Ascending aorta (tissue), 2 donors: ENCODE measurements at regions not wholly inside any gene's neighbourhood (a gene's known extent, or its start where the extent isn't known, plus 50 kb on each side); places are given as distances from the start of the nearest gene placed in this dataset.

ENCODE experiments used
- DNase-seq, 2 donors: peaks; one replicate each; pipeline ENCODE4 v3.0.0-alpha.2; 2019; ENCODE audit warnings: low spot score in 2 of 2
- H3K27ac ChIP-seq, 2 donors: fragments of 200-600 bp; sonication (generic); one replicate each; pipeline ENCODE4 v1.5.1; 2016 to 2017; ENCODE audit warnings: mild to moderate bottlenecking in 1 of 2
- H3K27me3 ChIP-seq: fragments of 200-600 bp; sonication (generic); one replicate; pipeline ENCODE4 v1.5.1; 2017
- H3K36me3 ChIP-seq, 2 donors: fragments of 200-600 bp; sonication (generic); one replicate each; pipeline ENCODE4 v1.5.1; 2016
- H3K4me1 ChIP-seq, 2 donors: fragments of 200-600 bp; sonication (generic); one replicate each; pipeline ENCODE4 v1.5.1; 2016 to 2017; ENCODE audit warnings: mild to moderate bottlenecking in 1 of 2
- H3K4me3 ChIP-seq, 2 donors: fragments of 200-600 bp; sonication (generic); one replicate each; pipeline ENCODE4 v1.5.1; 2016 to 2017; ENCODE audit warnings: mild to moderate bottlenecking in 1 of 2
- H3K9me3 ChIP-seq, 2 donors: fragments of 200-600 bp; sonication (generic); one replicate each; pipeline ENCODE4 v1.5.1; 2016
- intact Hi-C: fragments of 100-400 bp; cut with DNase I; formaldehyde crosslinking; loops from one replicate; pipeline ENCODE4 v1.15.1; 2023
- TF ChIP-seq, protein P1 (sequence below), 3 experiments: fragments of 200-600 bp in 2 of 3; fragments of 450-650 bp in 1 of 3; sonication (generic) in 2 of 3; IDR thresholded peaks; one replicate each; pipeline ENCODE4 v1.5.1; 2016 to 2019; ENCODE audit warnings: antibody characterized with exemption in 3 of 3, mild to moderate bottlenecking in 1 of 3, moderate library complexity in 1 of 3

DNA sequence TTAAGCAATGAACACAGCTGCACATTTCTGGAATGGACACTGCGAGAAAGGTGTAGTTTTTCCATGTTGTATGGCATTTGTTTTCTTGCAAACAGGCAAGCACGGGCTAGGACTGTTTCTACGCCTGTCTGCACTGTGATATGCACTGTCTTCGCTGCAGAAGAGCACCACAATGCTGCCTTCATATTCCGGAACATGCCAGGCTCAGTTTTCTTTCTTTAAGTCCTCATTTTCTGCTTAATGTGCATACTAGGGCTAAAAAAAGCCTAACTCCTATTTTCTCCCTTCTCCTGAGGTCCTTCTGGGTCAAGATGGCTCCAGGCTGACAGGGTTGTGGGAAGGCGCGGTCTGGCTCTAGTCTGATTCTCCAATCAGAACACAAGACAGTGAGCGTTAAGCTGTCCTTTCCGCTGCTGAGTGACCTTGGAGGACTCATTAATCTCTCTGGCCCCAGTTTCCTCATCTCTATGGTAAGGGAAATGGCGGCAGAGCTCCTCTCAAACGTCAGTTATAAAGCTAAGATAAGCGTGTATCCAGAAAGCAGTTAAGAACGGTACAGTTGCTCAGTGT, 379.9 kb downstream of the C6orf118 start:
- H3K9me3 ChIP-seq: no peaks in the 10 kb centered on the region
- no peak overlapping the region for H3K27ac ChIP-seq
- TF ChIP-seq, protein P1, sequence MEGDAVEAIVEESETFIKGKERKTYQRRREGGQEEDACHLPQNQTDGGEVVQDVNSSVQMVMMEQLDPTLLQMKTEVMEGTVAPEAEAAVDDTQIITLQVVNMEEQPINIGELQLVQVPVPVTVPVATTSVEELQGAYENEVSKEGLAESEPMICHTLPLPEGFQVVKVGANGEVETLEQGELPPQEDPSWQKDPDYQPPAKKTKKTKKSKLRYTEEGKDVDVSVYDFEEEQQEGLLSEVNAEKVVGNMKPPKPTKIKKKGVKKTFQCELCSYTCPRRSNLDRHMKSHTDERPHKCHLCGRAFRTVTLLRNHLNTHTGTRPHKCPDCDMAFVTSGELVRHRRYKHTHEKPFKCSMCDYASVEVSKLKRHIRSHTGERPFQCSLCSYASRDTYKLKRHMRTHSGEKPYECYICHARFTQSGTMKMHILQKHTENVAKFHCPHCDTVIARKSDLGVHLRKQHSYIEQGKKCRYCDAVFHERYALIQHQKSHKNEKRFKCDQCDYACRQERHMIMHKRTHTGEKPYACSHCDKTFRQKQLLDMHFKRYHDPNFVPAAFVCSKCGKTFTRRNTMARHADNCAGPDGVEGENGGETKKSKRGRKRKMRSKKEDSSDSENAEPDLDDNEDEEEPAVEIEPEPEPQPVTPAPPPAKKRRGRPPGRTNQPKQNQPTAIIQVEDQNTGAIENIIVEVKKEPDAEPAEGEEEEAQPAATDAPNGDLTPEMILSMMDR (IDR thresholded peaks at IDR 0.05): no peak
- H3K36me3 ChIP-seq: no peaks in the 10 kb centered on the region
- H3K4me3 ChIP-seq: no peak overlapping the region
- no peaks in the 10 kb centered on the region for H3K4me1 ChIP-seq
- DNase-seq: no peak
- intact Hi-C loops: no loop called here
- H3K27me3 ChIP-seq: no peaks in the 10 kb centered on the region

DNA sequence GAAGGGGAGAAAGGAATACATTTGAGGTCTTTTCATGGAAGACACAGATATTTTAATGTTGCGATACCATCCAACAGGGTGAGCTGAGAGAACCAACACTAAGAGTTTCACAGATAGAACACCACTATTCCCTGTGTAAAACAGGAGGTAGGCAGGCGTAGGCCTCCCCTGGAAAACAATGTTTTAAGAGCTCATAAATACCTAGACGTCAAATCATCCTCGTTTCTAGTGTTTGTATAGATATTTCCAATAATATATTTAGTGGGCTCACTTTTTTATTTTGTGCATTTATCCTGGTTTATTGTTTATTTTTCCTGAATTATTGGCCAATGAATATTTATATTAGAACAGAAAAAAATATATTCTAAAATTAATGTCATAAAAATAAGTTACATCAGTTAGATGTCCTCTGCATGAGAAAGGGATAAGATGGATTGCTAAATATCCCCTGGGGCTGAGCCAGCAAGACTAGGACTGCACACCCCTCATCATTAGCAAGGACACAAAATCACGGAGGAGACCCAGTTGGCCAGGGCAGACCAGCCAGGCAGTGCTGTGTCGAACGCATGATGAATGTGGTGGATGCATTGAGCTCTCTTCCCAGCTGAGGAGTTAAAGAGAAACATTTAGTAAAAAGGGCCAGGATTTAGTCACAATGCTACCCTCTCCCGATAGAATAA, 380.5 kb downstream of the C6orf118 start:
- H3K27ac ChIP-seq: no peak overlapping the region
- H3K4me3 ChIP-seq: no peak overlapping the region
- H3K36me3 ChIP-seq: no peaks in the 10 kb centered on the region
- no peaks in the 10 kb centered on the region for H3K4me1 ChIP-seq
- no peak for DNase-seq
- intact Hi-C loops: no loop called here
- no peaks in the 10 kb centered on the region for H3K27me3 ChIP-seq
- TF ChIP-seq, protein P1 (IDR thresholded peaks at IDR 0.05): no peak
- no peaks in the 10 kb centered on the region for H3K9me3 ChIP-seq

- H3K27ac ChIP-seq: no peak overlapping the region
- H3K4me3 ChIP-seq: no peak overlapping the region
- H3K4me1 ChIP-seq: no peaks in the 10 kb centered on the region
- intact Hi-C loops: no loop called here
- H3K9me3 ChIP-seq: no peaks in the 10 kb centered on the region
- TF ChIP-seq, protein P1 (IDR thresholded peaks at IDR 0.05): no peak
- no peaks in the 10 kb centered on the region for H3K36me3 ChIP-seq
- no peak for DNase-seq
- no peaks in the 10 kb centered on the region for H3K27me3 ChIP-seq
Observed at GRCh38 chr6:164928057-164928727, 381.2 kb downstream of the C6orf118 start.

DNA sequence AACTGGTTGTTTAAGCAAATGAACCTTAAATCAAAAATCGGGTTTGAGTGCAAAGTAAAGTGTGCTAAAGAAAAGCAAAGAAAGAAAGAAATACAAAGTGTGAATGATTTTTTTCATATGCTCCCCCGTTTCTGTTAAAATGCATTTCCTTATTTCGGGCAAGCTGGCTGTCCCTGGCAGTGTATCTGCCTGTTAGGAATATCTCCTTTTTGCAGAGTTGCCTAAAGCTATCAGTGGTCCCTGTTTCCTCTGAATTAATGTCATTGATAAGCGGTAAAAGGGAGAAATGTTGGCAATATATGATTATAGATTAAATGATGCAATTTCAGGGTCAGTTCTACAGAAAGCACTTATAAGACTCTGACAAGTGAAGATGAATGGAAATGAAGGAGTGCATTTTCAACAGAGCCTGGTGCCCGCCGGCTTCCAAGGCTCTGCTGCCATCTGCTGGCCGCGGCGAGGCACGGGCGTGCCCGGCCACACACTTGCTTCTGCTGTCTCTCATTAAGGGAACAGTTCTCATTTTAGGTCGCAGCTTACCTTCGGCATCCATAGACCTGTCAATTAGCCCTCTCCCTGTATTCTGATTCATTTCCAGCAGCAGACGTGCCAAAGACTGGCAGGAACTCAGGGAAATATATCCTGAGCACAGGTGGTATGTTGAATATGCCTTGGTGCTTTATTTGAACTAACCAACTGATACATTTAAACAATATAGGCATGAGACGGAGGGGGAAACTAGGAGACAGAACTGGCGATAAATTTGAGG, 381.9 kb downstream of the C6orf118 start:
- peak in 1 of 2 donors; percentile 71 for DNase-seq
- no peaks in the 10 kb centered on the region for H3K27me3 ChIP-seq
- TF ChIP-seq, protein P1 (IDR thresholded peaks at IDR 0.05): peak; percentile 66 to 94 (median 89)
- intact Hi-C loops: no loop called here
- no peaks in the 10 kb centered on the region for H3K36me3 ChIP-seq
- no peaks in the 10 kb centered on the region for H3K4me1 ChIP-seq
- H3K9me3 ChIP-seq: no peaks in the 10 kb centered on the region
- no peak overlapping the region for H3K4me3 ChIP-seq
- H3K27ac ChIP-seq: no peak overlapping the region

- TF ChIP-seq, protein P1 (IDR thresholded peaks at IDR 0.05): no peak
- no peaks in the 10 kb centered on the region for H3K9me3 ChIP-seq
- DNase-seq: no peak
- no peak overlapping the region for H3K27ac ChIP-seq
- no peaks in the 10 kb centered on the region for H3K27me3 ChIP-seq
- intact Hi-C loops: no loop called here
- H3K36me3 ChIP-seq: no peaks in the 10 kb centered on the region
- no peaks in the 10 kb centered on the region for H3K4me1 ChIP-seq
- no peak overlapping the region for H3K4me3 ChIP-seq
Observed at GRCh38 chr6:164926686-164927085, 382.7 kb downstream of the C6orf118 start.
